Mesendoderm (in vitro differentiated cells): ENCODE measurements at regions not wholly inside any gene's neighbourhood (a gene's known extent, or its start where the extent isn't known, plus 50 kb on each side); places are given as distances from the start of the nearest gene placed in this dataset.

Source experiments
- DNase-seq: peaks from one replicate; pipeline ENCODE4 v3.0.0; 2013
- H2AK5ac ChIP-seq: 2 replicates; pipeline ENCODE4 v1.6.1; 2013; ENCODE audit warnings: low read length, inconsistent platforms
- H2BK120ac ChIP-seq: 2 replicates; pipeline ENCODE4 v1.6.1; 2013; ENCODE audit warnings: low read depth, mild to moderate bottlenecking, low read length, moderate library complexity, mixed read lengths
- H2BK15ac ChIP-seq: replicated peaks from 2 replicates; pipeline ENCODE4 v1.6.1; 2013; ENCODE audit warnings: low read depth, mild to moderate bottlenecking, moderate library complexity
- H2BK5ac ChIP-seq: 2 replicates; pipeline ENCODE4 v1.6.1; 2013; ENCODE audit warnings: low read length, inconsistent platforms
- H3K18ac ChIP-seq: 2 replicates; pipeline ENCODE4 v1.6.1; 2013; ENCODE audit warnings: mild to moderate bottlenecking, low read length, mixed read lengths
- H3K23ac ChIP-seq: one replicate; pipeline ENCODE4 v1.6.1; 2013; ENCODE audit warnings: low read length
- H3K27ac ChIP-seq: 2 replicates; pipeline ENCODE4 v1.5.1; 2013; ENCODE audit warnings: low read depth, mild to moderate bottlenecking, inconsistent platforms, low read length, moderate library complexity
- H3K27me3 ChIP-seq: 2 replicates; pipeline ENCODE4 v1.6.1; 2013; ENCODE audit warnings: low read length, control low read depth, mild to moderate bottlenecking, inconsistent platforms; ENCODE audit not compliant: insufficient read depth, poor library complexity
- H3K36me3 ChIP-seq: 2 replicates; pipeline ENCODE4 v1.6.1; 2013; ENCODE audit warnings: low read length, inconsistent platforms; ENCODE audit not compliant: control insufficient read depth, insufficient read depth
- H3K4ac ChIP-seq: one replicate; pipeline ENCODE4 v1.6.1; 2013; ENCODE audit warnings: low read depth, mild to moderate bottlenecking, low read length, moderate library complexity
- H3K4me1 ChIP-seq: 2 replicates; pipeline ENCODE4 v1.6.1; 2013; ENCODE audit warnings: low read depth, low read length, inconsistent platforms; ENCODE audit not compliant: control insufficient read depth
- H3K4me2 ChIP-seq: 2 replicates; pipeline ENCODE4 v1.6.1; 2013; ENCODE audit warnings: low read length
- H3K4me3 ChIP-seq: 2 replicates; pipeline ENCODE4 v1.5.1; 2013; ENCODE audit warnings: mild to moderate bottlenecking, low read length
- H3K56ac ChIP-seq: one replicate; pipeline ENCODE4 v1.6.1; 2013; ENCODE audit warnings: low read length
- H3K79me1 ChIP-seq: 2 replicates; pipeline ENCODE4 v1.6.1; 2013; ENCODE audit warnings: low read length, inconsistent platforms
- H3K79me2 ChIP-seq: 2 replicates; pipeline ENCODE4 v1.6.1; 2013; ENCODE audit warnings: mild to moderate bottlenecking, low read length; ENCODE audit not compliant: control insufficient read depth, insufficient read depth
- H3K9ac ChIP-seq: 2 replicates; pipeline ENCODE4 v1.6.1; 2013; ENCODE audit warnings: low read length, inconsistent platforms
- H4K5ac ChIP-seq: one replicate; pipeline ENCODE4 v1.6.1; 2013; ENCODE audit warnings: low read length
- H4K8ac ChIP-seq: one replicate; pipeline ENCODE4 v1.6.1; 2013; ENCODE audit warnings: low read depth, mild to moderate bottlenecking, control low read depth, low read length, moderate library complexity
- WGBS: extraction: QIAGEN DNeasy Blood & Tissue Kit; methylation state at CpG from one replicate; pipeline ENCODE4 v1.1.7; 2013; ENCODE audit warnings: low lambda C conversion rate, missing lambda C conversion rate; ENCODE audit not compliant: insufficient coverage; ENCODE audit errors: extremely low coverage; 5-methylcytosine and 5-hydroxymethylcytosine counted together

GRCh38 chr4:72215198-72215597 is 183.4 kb downstream of the NPFFR2 start:
- no CpG with 5 or more reads among the region's 2 CpGs for WGBS

GRCh38 chr4:72216539-72217277 is 184.9 kb downstream of the NPFFR2 start:
- no peak overlapping the region for H3K27ac ChIP-seq
- no peak overlapping the region for H3K23ac ChIP-seq
- H3K4ac ChIP-seq, result no peak overlapping the region
- H2BK5ac ChIP-seq, result no peak overlapping the region
- no peak overlapping the region for H3K9ac ChIP-seq
- no peak overlapping the region for H2AK5ac ChIP-seq
- DNase-seq, result no peak
- no peak overlapping the region for H3K4me3 ChIP-seq
- H3K4me1 ChIP-seq, result no peaks in the 10 kb centered on the region
- no peak overlapping the region for H3K56ac ChIP-seq
- no peak overlapping the region for H3K18ac ChIP-seq
- no CpG with 5 or more reads among the region's 7 CpGs for WGBS
- no peaks in the 10 kb centered on the region for H3K27me3 ChIP-seq
- H2BK15ac ChIP-seq, result no peak overlapping the region
- no peaks in the 10 kb centered on the region for H3K79me2 ChIP-seq
- H4K5ac ChIP-seq, result no peak overlapping the region
- no peak overlapping the region for H3K4me2 ChIP-seq
- H3K79me1 ChIP-seq, result no peaks in the 10 kb centered on the region
- no peak overlapping the region for H4K8ac ChIP-seq
- H2BK120ac ChIP-seq, result no peak overlapping the region
- H3K36me3 ChIP-seq, result no peaks in the 10 kb centered on the region

More at GRCh38 chr4:72215198-72215597, 183.4 kb downstream of the NPFFR2 start:
- Histone ChIP-seq H3K56ac (no peak overlapping the region), H3K4me2 (no peak overlapping the region), H2BK5ac (no peak overlapping the region), H4K5ac (no peak overlapping the region), H3K79me2 (no peaks in the 10 kb centered on the region), H3K4me3 (no peak overlapping the region), H3K79me1 (no peaks in the 10 kb centered on the region), H3K4ac (no peak overlapping the region), H3K18ac (no peak overlapping the region), H3K36me3 (no peaks in the 10 kb centered on the region), H2BK120ac (no peak overlapping the region), H3K27ac (no peak overlapping the region), H3K23ac (no peak overlapping the region), H2BK15ac (no peak overlapping the region), H3K9ac (no peak overlapping the region), H2AK5ac (no peak overlapping the region), H3K4me1 (no peaks in the 10 kb centered on the region), H4K8ac (no peak overlapping the region), H3K27me3 (no peaks in the 10 kb centered on the region)
- no peak for DNase-seq

- Histone ChIP-seq H2BK120ac (no peak overlapping the region), H3K56ac (no peak overlapping the region), H2BK5ac (no peak overlapping the region), H4K5ac (no peak overlapping the region), H3K27ac (no peak overlapping the region), H3K18ac (no peak overlapping the region), H3K79me1 (no peaks in the 10 kb centered on the region), H3K79me2 (no peaks in the 10 kb centered on the region), H3K36me3 (no peaks in the 10 kb centered on the region), H2AK5ac (no peak overlapping the region), H4K8ac (no peak overlapping the region), H3K23ac (no peak overlapping the region), H3K4me2 (no peak overlapping the region), H3K4me3 (no peak overlapping the region), H2BK15ac (no peak overlapping the region), H3K9ac (no peak overlapping the region), H3K4ac (no peak overlapping the region), H3K4me1 (no peaks in the 10 kb centered on the region), H3K27me3 (no peaks in the 10 kb centered on the region)
- DNase-seq, result no peak
These were observed 187.2 kb downstream of the NPFFR2 start for GRCh38 chr4:72218953-72219352.
